Activated B cell treated with CpG ODN at 0.5 μM for 24 hours (primary cell): ENCODE measurements at regions not wholly inside any gene's neighbourhood (a gene's known extent, or its start where the extent isn't known, plus 50 kb on each side); places are given as distances from the start of the nearest gene placed in this dataset.

ENCODE experiments used
- ATAC-seq: fragments of 200-7000 bp; cut with Tn5 transposase; one replicate; pipeline ENCODE4 v1.10.0; 2021; ENCODE audit warnings: low read depth, mild to moderate bottlenecking, moderate library complexity
- CTCF ChIA-PET: fragments of 350-600 bp; sonication (Branson Sonifier 250); formaldehyde crosslinking; loops from one replicate; lab custom pipeline; 2021; ENCODE audit warnings: antibody characterized with exemption; lab: Charles Lee
- POLR2A ChIA-PET: fragments of 350-600 bp; sonication (Branson Sonifier 250); formaldehyde crosslinking; loops from one replicate; lab custom pipeline; 2021; ENCODE audit warnings: antibody characterized with exemption; lab: Charles Lee
- DNase-seq: peaks from one replicate; pipeline ENCODE4 v3.0.0; 2022
- H3K27ac Mint-ChIP-seq: one replicate; pipeline ENCODE4 v1.8.0; 2020; ENCODE audit warnings: mixed read lengths
- H3K27me3 Mint-ChIP-seq: one replicate; pipeline ENCODE4 v1.8.0; 2021; ENCODE audit warnings: mixed read lengths
- H3K36me3 Mint-ChIP-seq: one replicate; pipeline ENCODE4 v1.8.0; 2021; ENCODE audit warnings: low read depth, mixed read lengths
- H3K4me1 Mint-ChIP-seq: one replicate; pipeline ENCODE4 v1.8.0; 2021; ENCODE audit warnings: mixed read lengths
- H3K4me3 Mint-ChIP-seq: one replicate; pipeline ENCODE4 v1.8.0; 2020; ENCODE audit warnings: mild to moderate bottlenecking, mixed read lengths
- H3K9me3 Mint-ChIP-seq: one replicate; pipeline ENCODE4 v1.8.0; 2020; ENCODE audit warnings: mixed read lengths
- intact Hi-C: fragments of 100-400 bp; cut with micrococcal nuclease; formaldehyde crosslinking; loops from one replicate; pipeline ENCODE4 v1.15.1; 2024
- TF ChIP-seq, protein P1 (sequence below): fragments of 200-600 bp; IDR thresholded peaks from one replicate; pipeline ENCODE4 v1.8.0; 2022; ENCODE audit warnings: antibody characterized with exemption, mild to moderate bottlenecking

DNA sequence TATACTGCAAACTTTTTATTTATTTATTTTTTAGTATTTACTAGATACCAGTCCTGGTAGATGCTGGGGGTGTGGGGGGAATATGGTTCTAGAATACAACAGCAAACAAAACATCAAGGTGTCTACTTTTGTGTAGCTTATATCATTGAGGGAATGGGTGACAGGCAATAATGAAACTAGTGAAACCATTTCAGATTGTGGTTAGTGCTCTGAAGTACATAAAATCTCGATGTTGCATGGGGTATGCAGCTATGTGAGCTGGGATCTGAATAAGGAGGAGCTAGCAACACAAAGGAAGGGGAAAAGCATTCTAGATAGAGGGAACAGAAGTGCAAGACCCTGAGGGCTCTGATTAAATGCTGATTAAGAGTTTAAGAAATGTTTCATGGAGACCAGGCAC, 103.5 kb downstream of the WT1 start:
- no peak overlapping the region for H3K27ac Mint-ChIP-seq
- H3K9me3 Mint-ChIP-seq = peaks cover 3% of the 10 kb centered on the region
- ATAC-seq (no peak), DNase-seq (no peak)
- H3K36me3 Mint-ChIP-seq = no peaks in the 10 kb centered on the region
- H3K4me3 Mint-ChIP-seq = no peak overlapping the region
- POLR2A ChIA-PET = no interaction called here
- peaks cover 30% of the 10 kb centered on the region for H3K27me3 Mint-ChIP-seq
- CTCF ChIA-PET = no interaction called here
- TF ChIP-seq, protein P1, sequence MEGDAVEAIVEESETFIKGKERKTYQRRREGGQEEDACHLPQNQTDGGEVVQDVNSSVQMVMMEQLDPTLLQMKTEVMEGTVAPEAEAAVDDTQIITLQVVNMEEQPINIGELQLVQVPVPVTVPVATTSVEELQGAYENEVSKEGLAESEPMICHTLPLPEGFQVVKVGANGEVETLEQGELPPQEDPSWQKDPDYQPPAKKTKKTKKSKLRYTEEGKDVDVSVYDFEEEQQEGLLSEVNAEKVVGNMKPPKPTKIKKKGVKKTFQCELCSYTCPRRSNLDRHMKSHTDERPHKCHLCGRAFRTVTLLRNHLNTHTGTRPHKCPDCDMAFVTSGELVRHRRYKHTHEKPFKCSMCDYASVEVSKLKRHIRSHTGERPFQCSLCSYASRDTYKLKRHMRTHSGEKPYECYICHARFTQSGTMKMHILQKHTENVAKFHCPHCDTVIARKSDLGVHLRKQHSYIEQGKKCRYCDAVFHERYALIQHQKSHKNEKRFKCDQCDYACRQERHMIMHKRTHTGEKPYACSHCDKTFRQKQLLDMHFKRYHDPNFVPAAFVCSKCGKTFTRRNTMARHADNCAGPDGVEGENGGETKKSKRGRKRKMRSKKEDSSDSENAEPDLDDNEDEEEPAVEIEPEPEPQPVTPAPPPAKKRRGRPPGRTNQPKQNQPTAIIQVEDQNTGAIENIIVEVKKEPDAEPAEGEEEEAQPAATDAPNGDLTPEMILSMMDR = no peak
- H3K4me1 Mint-ChIP-seq = peaks cover 5% of the 10 kb centered on the region
- intact Hi-C loops = no loop called here

DNA sequence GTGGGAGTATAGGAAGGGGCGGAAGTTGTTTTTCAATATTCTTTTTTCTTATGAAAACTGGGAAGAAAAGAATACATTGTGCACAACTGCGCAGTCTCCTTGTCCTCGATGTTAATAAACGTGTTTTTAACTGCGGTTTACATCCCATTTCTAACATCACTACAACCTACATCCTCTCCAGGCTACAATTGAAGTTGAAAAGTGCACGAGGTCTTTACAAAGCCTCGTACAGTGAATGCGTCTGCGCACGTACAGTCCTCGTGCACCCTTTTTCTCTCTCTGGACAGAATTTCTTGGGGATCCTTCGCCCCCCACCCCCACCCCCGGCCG, 102.4 kb downstream of the WT1 start:
- H3K36me3 Mint-ChIP-seq = no peaks in the 10 kb centered on the region
- CTCF ChIA-PET = interaction anchor here (1.6 kb wide), 1 partner anchor 9 kb away, joined by 9 read pairs; no protein-coding TSS in a partner anchor
- DNase-seq (no peak), ATAC-seq (no peak)
- H3K27me3 Mint-ChIP-seq = peaks cover 30% of the 10 kb centered on the region
- no peak overlapping the region for H3K27ac Mint-ChIP-seq
- H3K9me3 Mint-ChIP-seq = peaks cover 3% of the 10 kb centered on the region
- POLR2A ChIA-PET = no interaction called here
- intact Hi-C loops = no loop called here
- H3K4me3 Mint-ChIP-seq = peak overlapping the region; percentile 60
- TF ChIP-seq, protein P1 = no peak
- peaks cover 5% of the 10 kb centered on the region for H3K4me1 Mint-ChIP-seq

DNA sequence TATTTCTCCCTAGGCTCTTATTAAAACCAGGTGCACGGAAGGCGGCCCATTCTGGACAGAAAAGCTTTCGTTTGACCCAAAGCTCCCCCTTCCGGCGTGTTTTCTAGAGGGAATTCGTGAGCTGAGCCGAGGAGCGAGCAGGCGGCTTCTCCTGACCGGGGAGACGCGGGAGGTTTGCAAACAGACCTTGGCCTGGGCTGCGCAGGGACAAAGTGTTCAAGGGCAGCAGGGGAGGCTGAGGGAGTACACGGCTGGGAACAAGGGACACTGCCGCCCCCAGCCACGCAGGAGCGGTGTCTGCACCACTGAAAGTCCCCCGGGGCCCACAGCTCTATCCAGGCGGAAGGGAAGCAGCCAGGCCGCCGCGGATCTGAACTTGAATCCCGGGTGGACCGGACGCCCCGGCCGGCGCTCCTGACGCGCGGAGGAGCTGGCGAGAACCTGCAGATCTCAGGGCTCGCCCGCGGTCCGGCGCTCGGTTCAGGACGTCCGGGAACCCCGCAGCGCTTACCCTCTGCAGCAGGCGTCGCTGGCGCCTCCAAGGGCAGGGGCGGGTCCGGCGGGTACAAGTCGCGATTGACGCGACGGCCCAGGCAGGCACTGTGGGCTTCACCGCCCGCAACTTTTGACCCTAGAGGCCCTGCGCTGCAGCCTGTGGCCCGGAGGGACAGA, 101.9 kb downstream of the WT1 start:
- DNase-seq (no peak), ATAC-seq (no peak)
- intact Hi-C loops = no loop called here
- H3K36me3 Mint-ChIP-seq = no peaks in the 10 kb centered on the region
- H3K4me3 Mint-ChIP-seq = peak overlapping the region; percentile 60
- TF ChIP-seq, protein P1 = no peak
- peaks cover 3% of the 10 kb centered on the region for H3K9me3 Mint-ChIP-seq
- CTCF ChIA-PET = interaction anchor here (1.6 kb wide), 1 partner anchor 9 kb away, joined by 9 read pairs; no protein-coding TSS in a partner anchor
- peaks cover 5% of the 10 kb centered on the region for H3K4me1 Mint-ChIP-seq
- no peak overlapping the region for H3K27ac Mint-ChIP-seq
- peaks cover 30% of the 10 kb centered on the region for H3K27me3 Mint-ChIP-seq
- POLR2A ChIA-PET = no interaction called here

DNA sequence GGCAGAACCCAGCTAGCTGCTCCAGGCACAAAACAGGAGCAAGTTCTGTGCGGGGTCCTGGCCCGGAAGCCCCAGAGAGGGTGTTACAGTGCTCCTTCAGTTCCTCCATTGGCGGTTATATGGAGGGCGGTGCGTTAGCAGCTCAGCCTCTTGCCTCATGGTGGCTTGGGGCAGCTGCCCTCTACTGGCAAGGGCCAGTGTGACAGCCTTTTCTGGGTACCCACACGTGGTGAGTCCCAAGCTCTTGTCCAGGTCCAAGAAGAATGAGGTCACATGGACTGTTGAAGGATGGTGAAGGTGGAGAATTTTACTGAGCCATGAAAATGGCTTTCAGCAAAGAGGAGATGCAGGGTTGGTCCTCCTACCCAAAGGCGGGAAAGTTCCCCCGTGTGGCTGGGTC, 100.5 kb downstream of the WT1 start:
- TF ChIP-seq, protein P1 = no peak
- DNase-seq (no peak), ATAC-seq (no peak)
- Mint-ChIP-seq H3K4me1 (peaks cover 5% of the 10 kb centered on the region), H3K27me3 (peaks cover 30% of the 10 kb centered on the region), H3K36me3 (no peaks in the 10 kb centered on the region), H3K4me3 (no peak overlapping the region), H3K9me3 (peaks cover 3% of the 10 kb centered on the region), H3K27ac (no peak overlapping the region)
- ChIA-PET CTCF (interaction anchor here (1.2 kb wide), 1 partner anchor 10 kb away, joined by 3 read pairs; no protein-coding TSS in a partner anchor), POLR2A (no interaction called here)
- intact Hi-C loops = no loop called here
